ENCODE measurements at regions not wholly inside any gene's neighbourhood (a gene's known extent, or its start where the extent isn't known, plus 50 kb on each side); places are given as distances from the start of the nearest gene placed in this dataset.

- Histone ChIP-seq H3K4me1 (ENCODE audit: insufficient read depth, low read length) (peaks cover 11% of the 10 kb centered on the region), H3K27me3 (ENCODE audit: insufficient read depth, low read length) (no peaks in the 10 kb centered on the region), H3K36me3 (ENCODE audit: insufficient read depth, low read length) (no peaks in the 10 kb centered on the region), H3K4me3 (ENCODE audit: insufficient read depth, low read length) (no peak overlapping the region), H4K20me1 (ENCODE audit: insufficient read depth, low read length) (no peaks in the 10 kb centered on the region), H3K4me2 (ENCODE audit: insufficient read depth, low read length) (no peak overlapping the region), H3K9me3 (ENCODE audit: low read depth, low read length) (no peaks in the 10 kb centered on the region), H3K79me2 (ENCODE audit: insufficient read depth, low read length) (no peaks in the 10 kb centered on the region), H3K27ac (ENCODE audit: low read depth, low read length) (no peak overlapping the region), H2AFZ (ENCODE audit: low read length) (peak overlapping the region; percentile 15)
- TF ChIP-seq CTCF (IDR thresholded peaks at IDR 0.05; ENCODE audit: extremely low read depth, low read depth, low read length) = no peak
- DNase-seq (ENCODE audit: insufficient read length, low spot score, missing footprints) = no peak
Observed at GRCh38 chr4:96150466-96150865, 310.6 kb downstream of the PDHA2 start.

- H3K4me3 ChIP-seq (ENCODE audit: insufficient read depth, low read length) = no peak overlapping the region
- H2AFZ ChIP-seq (ENCODE audit: low read length) = no peak overlapping the region
- no peaks in the 10 kb centered on the region for H3K36me3 ChIP-seq (ENCODE audit: insufficient read depth, low read length)
- no peak overlapping the region for H3K4me2 ChIP-seq (ENCODE audit: insufficient read depth, low read length)
- no peak overlapping the region for H3K27ac ChIP-seq (ENCODE audit: low read depth, low read length)
- H3K9me3 ChIP-seq (ENCODE audit: low read depth, low read length) = no peaks in the 10 kb centered on the region
- peaks cover 7% of the 10 kb centered on the region for H3K4me1 ChIP-seq (ENCODE audit: insufficient read depth, low read length)
- H3K27me3 ChIP-seq (ENCODE audit: insufficient read depth, low read length) = no peaks in the 10 kb centered on the region
- H3K79me2 ChIP-seq (ENCODE audit: insufficient read depth, low read length) = no peaks in the 10 kb centered on the region
- no peaks in the 10 kb centered on the region for H4K20me1 ChIP-seq (ENCODE audit: insufficient read depth, low read length)
- no peak for TF ChIP-seq CTCF (IDR thresholded peaks at IDR 0.05; ENCODE audit: extremely low read depth, low read depth, low read length)
- no peak for DNase-seq (ENCODE audit: insufficient read length, low spot score, missing footprints)
Observed at GRCh38 chr4:96152824-96153223, 312.9 kb downstream of the PDHA2 start.

GRCh38 chr4:96154676-96155075 is 314.8 kb downstream of the PDHA2 start:
- DNase-seq (ENCODE audit: insufficient read length, low spot score, missing footprints) = no peak
- H3K4me2 ChIP-seq (ENCODE audit: insufficient read depth, low read length) = peak overlapping the region; percentile 2
- H3K4me3 ChIP-seq (ENCODE audit: insufficient read depth, low read length) = no peak overlapping the region
- H3K79me2 ChIP-seq (ENCODE audit: insufficient read depth, low read length) = no peaks in the 10 kb centered on the region
- H3K36me3 ChIP-seq (ENCODE audit: insufficient read depth, low read length) = no peaks in the 10 kb centered on the region
- H3K4me1 ChIP-seq (ENCODE audit: insufficient read depth, low read length) = peaks cover 7% of the 10 kb centered on the region
- peak overlapping the region; percentile 16 for H3K27ac ChIP-seq (ENCODE audit: low read depth, low read length)
- no peaks in the 10 kb centered on the region for H4K20me1 ChIP-seq (ENCODE audit: insufficient read depth, low read length)
- TF ChIP-seq CTCF (IDR thresholded peaks at IDR 0.05; ENCODE audit: extremely low read depth, low read depth, low read length) = no peak
- H3K9me3 ChIP-seq (ENCODE audit: low read depth, low read length) = no peaks in the 10 kb centered on the region
- peak overlapping the region; percentile 23 for H2AFZ ChIP-seq (ENCODE audit: low read length)
- no peaks in the 10 kb centered on the region for H3K27me3 ChIP-seq (ENCODE audit: insufficient read depth, low read length)

GRCh38 chr4:96162636-96163035 is 322.7 kb downstream of the PDHA2 start:
- Histone ChIP-seq H3K4me2 (ENCODE audit: insufficient read depth, low read length) (no peak overlapping the region), H3K9me3 (ENCODE audit: low read depth, low read length) (no peaks in the 10 kb centered on the region), H4K20me1 (ENCODE audit: insufficient read depth, low read length) (no peaks in the 10 kb centered on the region), H3K27me3 (ENCODE audit: insufficient read depth, low read length) (no peaks in the 10 kb centered on the region), H3K4me1 (ENCODE audit: insufficient read depth, low read length) (peaks cover 37% of the 10 kb centered on the region), H3K4me3 (ENCODE audit: insufficient read depth, low read length) (no peak overlapping the region), H2AFZ (ENCODE audit: low read length) (peak overlapping the region; percentile 68), H3K36me3 (ENCODE audit: insufficient read depth, low read length) (no peaks in the 10 kb centered on the region), H3K79me2 (ENCODE audit: insufficient read depth, low read length) (no peaks in the 10 kb centered on the region), H3K27ac (ENCODE audit: low read depth, low read length) (peak overlapping the region; percentile 60)
- no peak for DNase-seq (ENCODE audit: insufficient read length, low spot score, missing footprints)
- TF ChIP-seq CTCF (IDR thresholded peaks at IDR 0.05; ENCODE audit: extremely low read depth, low read depth, low read length) = no peak
